ENCODE measurements at regions not wholly inside any gene's neighbourhood (a gene's known extent, or its start where the extent isn't known, plus 50 kb on each side); places are given as distances from the start of the nearest gene placed in this dataset.

- H3K9me3 ChIP-seq = peaks cover 0 to 4% of the 10 kb centered on the region in 2 donors
- H3K36me3 ChIP-seq = no peaks in the 10 kb centered on the region
- no peak for DNase-seq
- H3K4me3 ChIP-seq = no peak overlapping the region
- no peak overlapping the region for H3K27ac ChIP-seq
- no peak for ATAC-seq
- H3K4me1 ChIP-seq = no peaks in the 10 kb centered on the region
- intact Hi-C loops (cut with DNase I) = no loop called here
- no peaks in the 10 kb centered on the region for H3K27me3 ChIP-seq
- TF ChIP-seq, protein P1, sequence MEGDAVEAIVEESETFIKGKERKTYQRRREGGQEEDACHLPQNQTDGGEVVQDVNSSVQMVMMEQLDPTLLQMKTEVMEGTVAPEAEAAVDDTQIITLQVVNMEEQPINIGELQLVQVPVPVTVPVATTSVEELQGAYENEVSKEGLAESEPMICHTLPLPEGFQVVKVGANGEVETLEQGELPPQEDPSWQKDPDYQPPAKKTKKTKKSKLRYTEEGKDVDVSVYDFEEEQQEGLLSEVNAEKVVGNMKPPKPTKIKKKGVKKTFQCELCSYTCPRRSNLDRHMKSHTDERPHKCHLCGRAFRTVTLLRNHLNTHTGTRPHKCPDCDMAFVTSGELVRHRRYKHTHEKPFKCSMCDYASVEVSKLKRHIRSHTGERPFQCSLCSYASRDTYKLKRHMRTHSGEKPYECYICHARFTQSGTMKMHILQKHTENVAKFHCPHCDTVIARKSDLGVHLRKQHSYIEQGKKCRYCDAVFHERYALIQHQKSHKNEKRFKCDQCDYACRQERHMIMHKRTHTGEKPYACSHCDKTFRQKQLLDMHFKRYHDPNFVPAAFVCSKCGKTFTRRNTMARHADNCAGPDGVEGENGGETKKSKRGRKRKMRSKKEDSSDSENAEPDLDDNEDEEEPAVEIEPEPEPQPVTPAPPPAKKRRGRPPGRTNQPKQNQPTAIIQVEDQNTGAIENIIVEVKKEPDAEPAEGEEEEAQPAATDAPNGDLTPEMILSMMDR (IDR thresholded peaks at IDR 0.05) = no peak
Observed at GRCh38 chr12:131253376-131254026, 299.8 kb downstream of the ADGRD1 start.

- no peak for ATAC-seq
- intact Hi-C loops (cut with DNase I) = no loop called here
- Histone ChIP-seq H3K36me3 (no peaks in the 10 kb centered on the region), H3K9me3 (peaks cover 0 to 4% of the 10 kb centered on the region in 2 donors), H3K27me3 (no peaks in the 10 kb centered on the region), H3K27ac (no peak overlapping the region), H3K4me3 (no peak overlapping the region), H3K4me1 (no peaks in the 10 kb centered on the region)
- TF ChIP-seq, protein P1 (IDR thresholded peaks at IDR 0.05) = no peak
- peak in 1 of 4 donors; percentile 8 for DNase-seq
Observed at GRCh38 chr12:131254374-131254773, 300.7 kb downstream of the ADGRD1 start.

DNA sequence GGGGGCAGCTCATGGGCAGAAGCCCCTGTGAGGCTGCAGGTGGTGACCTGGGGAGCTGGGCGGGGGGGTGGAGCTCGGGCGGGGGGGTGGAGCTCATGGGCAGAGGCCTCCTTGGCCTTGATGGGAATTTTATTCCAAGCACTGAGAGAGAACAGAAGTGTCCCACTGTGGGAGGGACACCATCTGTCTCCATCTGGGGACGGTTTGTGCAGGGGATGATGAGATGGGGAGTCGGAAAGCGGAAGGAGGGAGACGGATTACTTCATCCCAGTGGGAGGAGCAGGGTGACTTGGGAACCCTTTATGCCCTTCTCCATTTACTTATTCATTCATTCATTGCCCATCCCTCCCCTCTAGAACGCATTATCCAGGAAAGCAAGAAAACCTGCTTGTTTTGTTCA is 304.7 kb downstream of the ADGRD1 start:
- H3K27me3 ChIP-seq = no peaks in the 10 kb centered on the region
- DNase-seq = no peak
- TF ChIP-seq, protein P1 (IDR thresholded peaks at IDR 0.05) = no peak
- peaks cover 0 to 3% of the 10 kb centered on the region in 2 donors for H3K9me3 ChIP-seq
- H3K4me1 ChIP-seq = no peaks in the 10 kb centered on the region
- no peak overlapping the region for H3K27ac ChIP-seq
- intact Hi-C loops (cut with DNase I) = no loop called here
- no peak for ATAC-seq
- no peak overlapping the region for H3K4me3 ChIP-seq
- no peaks in the 10 kb centered on the region for H3K36me3 ChIP-seq

- Histone ChIP-seq H3K4me1 (no peaks in the 10 kb centered on the region), H3K9me3 (no peaks in the 10 kb centered on the region), H3K27me3 (no peaks in the 10 kb centered on the region), H3K36me3 (no peaks in the 10 kb centered on the region), H3K27ac (no peak overlapping the region), H3K4me3 (no peak overlapping the region)
- TF ChIP-seq, protein P1 (IDR thresholded peaks at IDR 0.05) = no peak
- no peak for ATAC-seq
- intact Hi-C loops (cut with DNase I) = no loop called here
- no peak for DNase-seq
Observed at GRCh38 chr12:131260251-131260905, 306.7 kb downstream of the ADGRD1 start.

DNA sequence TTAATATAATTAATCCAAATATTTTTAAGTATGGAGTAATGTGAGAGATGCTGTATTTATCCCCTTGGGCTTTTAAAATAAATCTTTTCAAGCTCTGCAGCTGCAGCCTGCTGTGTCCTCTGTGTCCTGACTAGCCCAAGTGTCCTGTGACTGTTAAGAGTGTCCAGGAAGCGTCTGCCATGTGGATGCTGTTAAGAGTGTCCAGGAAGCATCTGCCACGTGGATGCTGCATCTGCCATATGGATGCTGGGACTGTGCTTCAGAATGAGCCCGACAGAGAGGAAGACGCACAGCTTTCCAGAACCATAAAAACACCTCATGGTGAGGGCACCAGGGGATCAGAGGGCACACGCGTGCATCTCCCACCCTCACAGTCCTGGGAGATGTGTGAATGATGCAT is 307.2 kb downstream of the ADGRD1 start:
- no peak for ATAC-seq

More for the DNA sequence above, 307.2 kb downstream of the ADGRD1 start:
- Histone ChIP-seq H3K27me3 (no peaks in the 10 kb centered on the region), H3K4me3 (no peak overlapping the region), H3K4me1 (no peaks in the 10 kb centered on the region), H3K36me3 (no peaks in the 10 kb centered on the region), H3K27ac (no peak overlapping the region), H3K9me3 (no peaks in the 10 kb centered on the region)
- no peak for DNase-seq
- TF ChIP-seq, protein P1 (IDR thresholded peaks at IDR 0.05) = no peak
- intact Hi-C loops (cut with DNase I) = no loop called here

Data from left lung (tissue), 4 donors.